AG09309 (cell line): ENCODE measurements at regions not wholly inside any gene's neighbourhood (a gene's known extent, or its start where the extent isn't known, plus 50 kb on each side); places are given as distances from the start of the nearest gene placed in this dataset.

Experiments used
- DNase-seq: peaks from one replicate; pipeline ENCODE4 v3.0.0-alpha.2; 2010; ENCODE audit warnings: low read depth
- H3K4me3 ChIP-seq: 2 replicates; pipeline ENCODE4 v1.5.1; 2011; ENCODE audit warnings: mild to moderate bottlenecking, low read depth, low read length, moderate library complexity; ENCODE audit not compliant: control insufficient read depth
- CTCF ChIP-seq: IDR thresholded peaks from 2 replicates; pipeline ENCODE4 v1.5.1; 2011; ENCODE audit warnings: mild to moderate bottlenecking, low read depth, low read length, inconsistent platforms; ENCODE audit not compliant: insufficient read depth, control insufficient read depth; ENCODE audit errors: missing control alignments

DNA sequence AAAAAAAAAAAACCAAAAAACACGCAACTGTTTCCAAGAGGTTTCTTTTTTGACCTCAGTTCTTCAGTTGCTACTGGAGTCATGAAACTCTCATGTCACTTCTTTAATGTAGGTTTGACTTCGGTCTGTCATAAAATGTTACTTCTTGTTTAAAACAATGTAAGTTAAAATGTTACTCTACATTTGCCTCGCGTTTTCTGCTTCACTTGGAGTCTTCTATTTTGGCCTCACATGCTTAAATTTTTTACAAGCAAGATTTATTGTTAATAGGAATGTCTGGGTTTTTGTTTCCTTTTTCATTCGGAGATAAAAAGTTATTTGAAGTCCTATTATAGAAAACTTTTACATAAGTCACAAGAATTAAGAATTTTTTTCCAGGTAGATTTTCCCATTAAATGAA is 880.2 kb downstream of the LTN1 start:
- TF ChIP-seq CTCF, result no peak
- DNase-seq, result no peak
- no peak overlapping the region for H3K4me3 ChIP-seq

GRCh38 chr21:28111151-28111619 is 881.5 kb downstream of the LTN1 start:
- H3K4me3 ChIP-seq, result no peak overlapping the region
- no peak for TF ChIP-seq CTCF
- DNase-seq, result peak; percentile 82

- no peak for TF ChIP-seq CTCF
- no peak overlapping the region for H3K4me3 ChIP-seq
- no peak for DNase-seq
These were observed 882.0 kb downstream of the LTN1 start for GRCh38 chr21:28110716-28111115.

DNA sequence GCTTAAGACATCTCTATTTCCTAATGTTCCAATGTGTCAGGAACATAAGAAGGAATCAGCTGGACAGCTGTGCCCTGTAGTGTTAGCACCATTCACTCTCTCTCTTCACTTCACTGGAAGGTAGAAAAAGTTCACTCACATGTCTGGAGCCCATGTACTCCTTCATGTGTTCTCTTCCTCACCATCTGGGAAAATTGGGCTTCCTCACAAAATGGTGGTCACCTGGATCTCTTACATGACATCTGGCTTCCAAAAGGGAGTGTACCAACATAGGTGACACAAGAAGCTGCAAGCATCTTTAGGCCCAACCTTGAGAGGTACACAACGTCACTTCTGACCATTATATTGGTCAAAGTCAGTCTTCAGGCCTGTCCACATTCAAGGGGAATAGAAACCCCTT is 882.6 kb downstream of the LTN1 start:
- no peak overlapping the region for H3K4me3 ChIP-seq
- no peak for DNase-seq
- no peak for TF ChIP-seq CTCF

DNA sequence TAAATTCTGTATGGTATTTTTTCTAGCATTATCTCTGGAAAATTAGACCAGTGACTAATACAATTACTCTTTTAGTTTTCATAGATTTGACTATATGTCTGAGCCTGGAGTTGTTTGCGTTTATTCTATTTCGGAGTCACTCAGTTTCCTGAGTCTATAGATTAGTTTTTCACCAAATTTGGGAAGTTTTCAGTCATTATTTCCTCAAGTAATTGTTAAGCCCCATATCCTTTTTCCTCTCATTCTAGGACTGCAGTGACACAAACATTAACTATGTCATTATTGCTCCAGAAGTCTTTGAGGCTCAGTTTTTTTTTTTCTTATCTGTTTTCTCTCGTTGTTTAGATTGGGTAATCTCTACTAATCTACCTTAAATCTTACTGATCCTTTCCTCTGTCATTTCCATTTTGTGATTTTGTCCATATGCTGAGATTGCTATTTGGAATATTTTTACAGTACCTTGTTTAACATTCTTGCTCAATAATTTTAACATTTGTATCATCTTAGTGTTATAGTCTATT is 886.2 kb downstream of the LTN1 start:
- no peak for DNase-seq
- TF ChIP-seq CTCF, result no peak
- H3K4me3 ChIP-seq, result no peak overlapping the region

GRCh38 chr21:28104346-28104745 is 888.3 kb downstream of the LTN1 start:
- no peak for TF ChIP-seq CTCF
- H3K4me3 ChIP-seq, result no peak overlapping the region
- no peak for DNase-seq

GRCh38 chr21:28100366-28100765 is 892.3 kb downstream of the LTN1 start:
- no peak for TF ChIP-seq CTCF
- no peak overlapping the region for H3K4me3 ChIP-seq
- DNase-seq, result no peak
